DMS153 (cell line): ENCODE measurements at regions not wholly inside any gene's neighbourhood (a gene's known extent, or its start where the extent isn't known, plus 50 kb on each side); places are given as distances from the start of the nearest gene placed in this dataset.

Experiments used
- DNase-seq: peaks from one replicate; lab custom pipeline; 2025; lab: John Stamatoyannopoulos, UW

GRCh38 chr6:154561750-154562149 is 51.3 kb upstream of the CNKSR3 start:
- no peak for DNase-seq

- no peak for DNase-seq
Observed at GRCh38 chr6:154565331-154565730, 54.8 kb upstream of the CNKSR3 start.

GRCh38 chr6:154566866-154567265 is 56.4 kb upstream of the CNKSR3 start:
- DNase-seq, result no peak

- DNase-seq, result peak; percentile 94
Observed at GRCh38 chr6:154567695-154568220, 57.3 kb upstream of the CNKSR3 start.

GRCh38 chr6:154569156-154569862 is 58.8 kb upstream of the CNKSR3 start:
- DNase-seq, result no peak

GRCh38 chr6:154570505-154570904 is 60.0 kb upstream of the CNKSR3 start:
- no peak for DNase-seq

- DNase-seq, result no peak
Observed at GRCh38 chr6:154572556-154572955, 62.1 kb upstream of the CNKSR3 start.

- DNase-seq, result no peak
Observed at GRCh38 chr6:154578004-154578559, 67.6 kb upstream of the CNKSR3 start.

- no peak for DNase-seq
Observed at GRCh38 chr6:154579046-154579445, 68.6 kb upstream of the CNKSR3 start.

GRCh38 chr6:154579485-154579884 is 69.0 kb upstream of the CNKSR3 start:
- no peak for DNase-seq

- no peak for DNase-seq
Observed at GRCh38 chr6:154580397-154581135, 70.1 kb upstream of the CNKSR3 start.

GRCh38 chr6:154582696-154583095 is 72.2 kb upstream of the CNKSR3 start:
- no peak for DNase-seq

GRCh38 chr6:154583546-154584188 is 73.2 kb upstream of the CNKSR3 start:
- no peak for DNase-seq

GRCh38 chr6:154590756-154591155 is 80.3 kb upstream of the CNKSR3 start:
- DNase-seq, result peak; percentile 95

GRCh38 chr6:154591234-154591633 is 80.7 kb upstream of the CNKSR3 start:
- DNase-seq, result no peak

GRCh38 chr6:154592199-154592860 is 81.8 kb upstream of the CNKSR3 start:
- peak; percentile 43 for DNase-seq

GRCh38 chr6:154593122-154593521 is 82.6 kb upstream of the CNKSR3 start:
- DNase-seq, result peak; percentile 86

- DNase-seq, result no peak
Observed at GRCh38 chr6:154594496-154595198, 84.2 kb upstream of the CNKSR3 start.

- no peak for DNase-seq
Observed at GRCh38 chr6:154595538-154595937, 85.1 kb upstream of the CNKSR3 start.

GRCh38 chr6:154596009-154596408 is 85.5 kb upstream of the CNKSR3 start:
- DNase-seq, result no peak

GRCh38 chr6:154596701-154597100 is 86.2 kb upstream of the CNKSR3 start:
- no peak for DNase-seq
